HEK293 (cell line): ENCODE measurements at regions not wholly inside any gene's neighbourhood (a gene's known extent, or its start where the extent isn't known, plus 50 kb on each side); places are given as distances from the start of the nearest gene placed in this dataset.

Experiments used
- CTCF ChIA-PET: fragments of 350-600 bp; formaldehyde crosslinking; extraction: SDS; loops from one replicate; lab custom pipeline; 2021; ENCODE audit warnings: antibody characterized with exemption; lab: Yijun Ruan, JAX
- POLR2A ChIA-PET: fragments of 300-600 bp; formaldehyde crosslinking; extraction: SDS; loops from one replicate; lab custom pipeline; 2020; ENCODE audit warnings: antibody characterized with exemption, inconsistent platforms; lab: Yijun Ruan, JAX
- H3K27ac ChIP-seq: fragments of 200-500 bp; sonication (Bioruptor generic); 2 replicates; pipeline ENCODE4 v1.5.1; 2014; ENCODE audit warnings: low read depth, low read length, control low read depth, inconsistent platforms; ENCODE audit errors: extremely low read depth
- H3K36me3 ChIP-seq, 2 experiments: fragments of 200-500 bp in 1 of 2; sonication (Bioruptor generic) in 1 of 2; 1 replicate in 1 of 2; 2 replicates in 1 of 2; pipeline ENCODE4 v1.5.1; 2014 to 2017; ENCODE audit warnings: inconsistent platforms in 2 of 2, low read length in 2 of 2; ENCODE audit not compliant: control insufficient read depth in 2 of 2, insufficient read depth in 1 of 2
- H3K4me1 ChIP-seq: fragments of 200-500 bp; sonication (Bioruptor generic); 2 replicates; pipeline ENCODE4 v1.5.1; 2014; ENCODE audit warnings: mild to moderate bottlenecking, low read length, inconsistent platforms; ENCODE audit not compliant: control insufficient read depth, insufficient read depth
- H3K4me3 ChIP-seq: 2 replicates; pipeline ENCODE4 v1.5.1; 2011; ENCODE audit warnings: low read depth, mild to moderate bottlenecking, control low read depth, low read length, moderate library complexity
- H3K9me3 ChIP-seq: fragments of 200-500 bp; sonication (Bioruptor generic); 2 replicates; pipeline ENCODE4 v1.5.1; 2014; ENCODE audit warnings: low read depth, low read length, inconsistent platforms; ENCODE audit not compliant: control insufficient read depth, insufficient read depth
- GFI1B ChIP-seq: fragments of 450-650 bp; formaldehyde crosslinking; IDR thresholded peaks from 2 replicates; pipeline ENCODE4 v1.5.1; 2016; ENCODE audit warnings: missing biosample characterization, missing genetic modification characterization
- IKZF3 ChIP-seq: fragments of 450-650 bp; IDR thresholded peaks from 2 replicates; pipeline ENCODE4 v1.5.0; 2018; ENCODE audit warnings: missing biosample characterization, mild to moderate bottlenecking, missing genetic modification characterization, moderate library complexity
- RBAK ChIP-seq: fragments of 450-650 bp; formaldehyde crosslinking; IDR thresholded peaks from 2 replicates; pipeline ENCODE4 v1.5.1; 2016; ENCODE audit warnings: missing biosample characterization, missing genetic modification characterization
- SP2 ChIP-seq: fragments of 450-650 bp; formaldehyde crosslinking; IDR thresholded peaks from 2 replicates; pipeline ENCODE4 v1.5.1; 2016; ENCODE audit warnings: missing biosample characterization, missing genetic modification characterization
- WT1 ChIP-seq: fragments of 450-650 bp; formaldehyde crosslinking; IDR thresholded peaks from 2 replicates; pipeline ENCODE4 v1.5.1; 2016; ENCODE audit warnings: missing biosample characterization, missing genetic modification characterization
- ZBTB21 ChIP-seq: fragments of 450-650 bp; formaldehyde crosslinking; IDR thresholded peaks from 2 replicates; pipeline ENCODE4 v1.5.1; 2017; ENCODE audit warnings: missing biosample characterization, missing genetic modification characterization
- ZEB2 ChIP-seq: fragments of 450-650 bp; formaldehyde crosslinking; IDR thresholded peaks from 2 replicates; pipeline ENCODE4 v1.5.1; 2016; ENCODE audit warnings: missing biosample characterization, missing genetic modification characterization
- ZFHX2 ChIP-seq: fragments of 450-650 bp; formaldehyde crosslinking; conservative IDR thresholded peaks from 2 replicates; pipeline ENCODE4 v1.5.1; 2016; ENCODE audit warnings: missing biosample characterization, missing genetic modification characterization
- ZFP3 ChIP-seq: fragments of 450-650 bp; formaldehyde crosslinking; IDR thresholded peaks from 2 replicates; pipeline ENCODE4 v1.5.1; 2016; ENCODE audit warnings: low read depth, missing biosample characterization, missing genetic modification characterization
- ZFP37 ChIP-seq: fragments of 450-650 bp; formaldehyde crosslinking; IDR thresholded peaks from 2 replicates; pipeline ENCODE4 v1.5.1; 2016; ENCODE audit warnings: missing biosample characterization, missing genetic modification characterization
- ZFP41 ChIP-seq: fragments of 450-650 bp; formaldehyde crosslinking; IDR thresholded peaks from 2 replicates; pipeline ENCODE4 v1.5.1; 2016; ENCODE audit warnings: missing biosample characterization, missing genetic modification characterization, borderline replicate concordance
- ZNF10 ChIP-seq: fragments of 450-650 bp; formaldehyde crosslinking; IDR thresholded peaks from 2 replicates; pipeline ENCODE4 v1.5.1; 2017; ENCODE audit warnings: missing biosample characterization, missing genetic modification characterization
- ZNF114 ChIP-seq: fragments of 450-650 bp; formaldehyde crosslinking; IDR thresholded peaks from 2 replicates; pipeline ENCODE4 v1.5.0; 2017; ENCODE audit warnings: missing biosample characterization, missing genetic modification characterization
- ZNF133 ChIP-seq: fragments of 450-650 bp; formaldehyde crosslinking; IDR thresholded peaks from 2 replicates; pipeline ENCODE4 v1.5.1; 2016; ENCODE audit warnings: missing biosample characterization, missing genetic modification characterization
- ZNF140 ChIP-seq: fragments of 450-650 bp; formaldehyde crosslinking; IDR thresholded peaks from 2 replicates; pipeline ENCODE4 v1.5.1; 2016; ENCODE audit warnings: missing biosample characterization, missing genetic modification characterization
- ZNF174 ChIP-seq: fragments of 450-650 bp; formaldehyde crosslinking; IDR thresholded peaks from 2 replicates; pipeline ENCODE4 v1.5.0; 2017; ENCODE audit warnings: missing biosample characterization, mild to moderate bottlenecking, missing genetic modification characterization
- ZNF274 ChIP-seq, 2 experiments: fragments of 200-500 bp in 1 of 2; fragments of 450-650 bp in 1 of 2; sonication (Bioruptor generic) in 1 of 2; formaldehyde crosslinking in 1 of 2; IDR thresholded peaks; 2 replicates each; pipeline versions ENCODE4 v1.5.1 to v1.6.1; 2014 to 2016; ENCODE audit warnings: borderline replicate concordance in 1 of 2, inconsistent platforms in 1 of 2, low read length in 1 of 2, missing biosample characterization in 1 of 2, missing genetic modification characterization in 1 of 2
- ZNF433 ChIP-seq: fragments of 450-650 bp; formaldehyde crosslinking; IDR thresholded peaks from 2 replicates; pipeline ENCODE4 v1.5.1; 2016; ENCODE audit warnings: missing biosample characterization, missing genetic modification characterization, low read depth
- ZNF473 ChIP-seq: fragments of 450-650 bp; formaldehyde crosslinking; IDR thresholded peaks from 2 replicates; pipeline ENCODE4 v1.5.1; 2017; ENCODE audit warnings: missing biosample characterization, missing genetic modification characterization
- ZNF514 ChIP-seq: fragments of 450-650 bp; formaldehyde crosslinking; IDR thresholded peaks from 2 replicates; pipeline ENCODE4 v1.5.1; 2016; ENCODE audit warnings: missing biosample characterization, missing genetic modification characterization
- ZNF621 ChIP-seq: fragments of 450-650 bp; formaldehyde crosslinking; IDR thresholded peaks from 2 replicates; pipeline ENCODE4 v1.5.1; 2017; ENCODE audit warnings: missing biosample characterization, missing genetic modification characterization
- ZNF623 ChIP-seq: fragments of 450-650 bp; formaldehyde crosslinking; IDR thresholded peaks from 2 replicates; pipeline ENCODE4 v1.5.1; 2016; ENCODE audit warnings: missing biosample characterization, missing genetic modification characterization
- ZNF645 ChIP-seq: fragments of 450-650 bp; formaldehyde crosslinking; IDR thresholded peaks from 2 replicates; pipeline ENCODE4; 2016; ENCODE audit warnings: missing biosample characterization, missing genetic modification characterization
- ZNF76 ChIP-seq: fragments of 450-650 bp; formaldehyde crosslinking; IDR thresholded peaks from 2 replicates; pipeline ENCODE4; 2016; ENCODE audit warnings: low read depth, missing biosample characterization, missing genetic modification characterization, borderline replicate concordance
- ZNF776 ChIP-seq: fragments of 450-650 bp; formaldehyde crosslinking; IDR thresholded peaks from 2 replicates; pipeline ENCODE4 v1.5.0; 2017; ENCODE audit warnings: missing biosample characterization, missing genetic modification characterization, borderline replicate concordance
- ZNF830 ChIP-seq: fragments of 450-650 bp; IDR thresholded peaks from 2 replicates; pipeline ENCODE4 v1.5.0; 2018; ENCODE audit warnings: missing biosample characterization, missing genetic modification characterization, low read depth, mild to moderate bottlenecking, moderate library complexity
- TF ChIP-seq, protein P1 (sequence below): fragments of 450-650 bp; formaldehyde crosslinking; optimal IDR thresholded peaks from 2 replicates; pipeline ENCODE3; 2016; ENCODE audit warnings: missing biosample characterization, mild to moderate bottlenecking, missing genetic modification characterization
- TF ChIP-seq, protein P2 (sequence below): fragments of 450-650 bp; formaldehyde crosslinking; IDR thresholded peaks from 2 replicates; pipeline ENCODE4 v1.5.1; 2016; ENCODE audit warnings: missing biosample characterization, missing genetic modification characterization

DNA sequence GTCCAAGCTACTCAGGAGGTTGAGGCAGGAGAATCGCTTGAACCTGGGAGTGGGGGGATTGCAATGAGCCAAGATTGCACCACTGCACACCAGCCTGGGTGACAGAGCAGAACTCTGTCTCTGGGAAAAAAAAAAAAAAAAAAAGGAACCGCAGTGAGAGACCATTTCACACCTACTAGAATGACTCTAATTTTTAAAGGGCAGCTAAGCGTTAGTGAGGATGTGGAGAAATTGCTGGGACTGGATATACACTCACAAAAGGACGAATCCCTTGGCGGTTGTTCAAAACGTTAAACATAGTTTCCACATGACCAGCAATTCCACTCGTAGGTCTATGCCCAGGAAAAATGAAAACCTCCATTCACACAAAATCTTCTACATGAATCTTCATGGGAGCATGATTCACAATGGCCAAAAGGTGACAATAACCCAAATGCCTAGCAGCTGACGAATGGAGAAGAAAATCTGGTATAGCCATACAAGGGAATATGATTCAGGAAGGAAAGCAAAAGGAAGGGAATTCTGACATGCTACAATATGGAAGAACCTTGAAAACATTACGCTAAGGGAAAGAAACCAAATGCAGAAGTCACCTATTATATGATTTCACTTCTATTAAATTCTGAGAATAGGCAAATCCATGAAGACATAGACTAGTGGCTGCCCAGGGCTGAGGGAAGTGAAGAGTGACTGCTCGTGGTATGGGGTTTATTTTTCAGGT is 127.0 kb downstream of the CHSY1 start:
- ChIA-PET POLR2A (no interaction called here), CTCF (no interaction called here)
- Histone ChIP-seq H3K4me3 (no peak overlapping the region), H3K36me3 (no peaks in the 10 kb centered on the region), H3K9me3 (no peaks in the 10 kb centered on the region), H3K4me1 (peaks cover 14% of the 10 kb centered on the region), H3K27ac (no peak overlapping the region)
- no peak for TF ChIP-seq ZFP37 (tag by site-specific recombination)
- TF ChIP-seq ZEB2 (tag by site-specific recombination) = no peak
- TF ChIP-seq, protein P1, sequence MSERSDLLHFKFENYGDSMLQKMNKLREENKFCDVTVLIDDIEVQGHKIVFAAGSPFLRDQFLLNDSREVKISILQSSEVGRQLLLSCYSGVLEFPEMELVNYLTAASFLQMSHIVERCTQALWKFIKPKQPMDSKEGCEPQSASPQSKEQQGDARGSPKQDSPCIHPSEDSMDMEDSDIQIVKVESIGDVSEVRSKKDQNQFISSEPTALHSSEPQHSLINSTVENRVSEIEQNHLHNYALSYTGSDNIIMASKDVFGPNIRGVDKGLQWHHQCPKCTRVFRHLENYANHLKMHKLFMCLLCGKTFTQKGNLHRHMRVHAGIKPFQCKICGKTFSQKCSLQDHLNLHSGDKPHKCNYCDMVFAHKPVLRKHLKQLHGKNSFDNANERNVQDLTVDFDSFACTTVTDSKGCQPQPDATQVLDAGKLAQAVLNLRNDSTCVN (tag by site-specific recombination) = no peak
- TF ChIP-seq ZFP41 (tag by site-specific recombination) = no peak
- TF ChIP-seq ZBTB21 (tag by site-specific recombination) = no peak
- TF ChIP-seq ZNF140 (tag by site-specific recombination) = peak; percentile 82
- no peak for TF ChIP-seq ZNF133
- no peak for TF ChIP-seq ZNF433 (tag by site-specific recombination)

- ChIA-PET CTCF (no interaction called here), POLR2A (no interaction called here)
- H3K36me3 ChIP-seq = no peaks in the 10 kb centered on the region
- H3K4me3 ChIP-seq = no peak overlapping the region
- H3K4me1 ChIP-seq = peaks cover 14% of the 10 kb centered on the region
- H3K9me3 ChIP-seq = no peaks in the 10 kb centered on the region
- TF ChIP-seq ZNF623 (peak; percentile 97), ZNF76 (tag by site-specific recombination) (no peak)
- H3K27ac ChIP-seq = no peak overlapping the region
These were observed 128.5 kb downstream of the CHSY1 start for GRCh38 chr15:101123222-101123910.

DNA sequence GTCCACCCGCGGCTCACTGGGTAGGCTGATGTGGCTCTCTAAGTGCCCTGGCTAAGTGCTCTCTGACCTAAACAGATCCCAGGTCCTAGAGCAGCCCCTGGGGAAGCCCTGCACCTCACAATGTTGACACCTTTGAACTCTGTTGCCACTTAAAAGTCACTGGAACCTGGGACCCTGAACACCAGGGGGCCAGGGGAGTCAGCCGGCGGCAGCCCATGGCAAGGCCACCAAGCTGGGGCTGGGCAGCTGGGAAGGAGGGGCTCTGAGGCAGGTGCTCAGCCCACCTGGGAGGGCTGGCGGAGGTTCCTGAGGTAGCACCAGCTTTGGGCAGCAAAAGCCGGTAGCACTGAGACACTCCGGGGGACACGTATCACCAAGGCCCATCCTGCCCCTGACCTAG is 129.0 kb downstream of the CHSY1 start:
- TF ChIP-seq SP2 = no peak
- TF ChIP-seq ZNF830 (tag by site-specific recombination) = no peak
- TF ChIP-seq, protein P2, sequence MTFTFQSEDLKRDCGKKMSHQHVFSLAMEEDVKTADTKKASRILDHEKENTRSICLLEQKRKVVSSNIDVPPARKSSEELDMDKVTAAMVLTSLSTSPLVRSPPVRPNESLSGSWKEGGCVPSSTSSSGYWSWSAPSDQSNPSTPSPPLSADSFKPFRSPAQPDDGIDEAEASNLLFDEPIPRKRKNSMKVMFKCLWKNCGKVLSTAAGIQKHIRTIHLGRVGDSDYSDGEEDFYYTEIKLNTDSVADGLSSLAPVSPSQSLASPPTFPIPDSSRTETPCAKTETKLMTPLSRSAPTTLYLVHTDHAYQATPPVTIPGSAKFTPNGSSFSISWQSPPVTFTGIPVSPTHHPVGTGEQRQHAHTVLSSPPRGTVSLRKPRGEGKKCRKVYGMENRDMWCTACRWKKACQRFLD (tag by site-specific recombination) = no peak
- TF ChIP-seq ZNF10 (tag by site-specific recombination) = no peak
- TF ChIP-seq ZFHX2 = no peak
- TF ChIP-seq ZNF274 (IDR thresholded peaks at IDR 0.05; ENCODE audit: low read length) = no peak
- no peak for TF ChIP-seq ZNF274 (tag by site-specific recombination; IDR thresholded peaks at IDR 0.05; ENCODE audit: borderline replicate concordance)
- TF ChIP-seq RBAK (tag by site-specific recombination) = no peak
- TF ChIP-seq WT1 = no peak
- no peak for TF ChIP-seq ZNF514
- TF ChIP-seq IKZF3 (tag by site-specific recombination) = no peak
- TF ChIP-seq ZNF174 (tag by site-specific recombination) = no peak
- TF ChIP-seq ZNF645 (tag by site-specific recombination) = no peak
- TF ChIP-seq ZNF621 (tag by site-specific recombination) = no peak
- TF ChIP-seq ZNF776 (tag by site-specific recombination) = no peak
- no peak for TF ChIP-seq GFI1B (tag by site-specific recombination)
- TF ChIP-seq ZNF114 (tag by site-specific recombination) = no peak
- TF ChIP-seq ZFP3 = no peak
- TF ChIP-seq ZNF473 = no peak
- POLR2A ChIA-PET = no interaction called here
- CTCF ChIA-PET = no interaction called here
- no peaks in the 10 kb centered on the region for H3K9me3 ChIP-seq
- H3K27ac ChIP-seq = no peak overlapping the region
- H3K36me3 ChIP-seq = no peaks in the 10 kb centered on the region
- H3K4me3 ChIP-seq = no peak overlapping the region
- H3K4me1 ChIP-seq = peaks cover 14% of the 10 kb centered on the region
